Neural progenitor cell (in vitro differentiated cells): ENCODE measurements at regions not wholly inside any gene's neighbourhood (a gene's known extent, or its start where the extent isn't known, plus 50 kb on each side); places are given as distances from the start of the nearest gene placed in this dataset.

Experiments used
- CTCF ChIP-seq: fragments of 200-600 bp; sonication (generic); IDR thresholded peaks from 2 replicates; pipeline ENCODE4 v1.5.1; 2017; ENCODE audit warnings: antibody characterized with exemption, mild to moderate bottlenecking
- EZH2 ChIP-seq: fragments of 200-600 bp; sonication (generic); IDR thresholded peaks from 2 replicates; pipeline ENCODE4 v1.6.1; 2017; ENCODE audit warnings: antibody characterized with exemption, mild to moderate bottlenecking, moderate library complexity
- EZH2phosphoT487 ChIP-seq: fragments of 200-600 bp; sonication (generic); IDR thresholded peaks from 2 replicates; pipeline ENCODE4 v1.6.1; 2017; ENCODE audit warnings: antibody characterized with exemption

GRCh38 chr4:132026816-132027215 is 1122.3 kb upstream of the PCDH10 start:
- TF ChIP-seq CTCF, result no peak
- TF ChIP-seq EZH2, result no peak
- no peak for TF ChIP-seq EZH2phosphoT487
